ENCODE measurements at regions not wholly inside any gene's neighbourhood (a gene's known extent, or its start where the extent isn't known, plus 50 kb on each side); places are given as distances from the start of the nearest gene placed in this dataset.

GRCh38 chr5:34586117-34586885, 69.8 kb upstream of the RAI14 start (continued):
- TF ChIP-seq, protein P1, sequence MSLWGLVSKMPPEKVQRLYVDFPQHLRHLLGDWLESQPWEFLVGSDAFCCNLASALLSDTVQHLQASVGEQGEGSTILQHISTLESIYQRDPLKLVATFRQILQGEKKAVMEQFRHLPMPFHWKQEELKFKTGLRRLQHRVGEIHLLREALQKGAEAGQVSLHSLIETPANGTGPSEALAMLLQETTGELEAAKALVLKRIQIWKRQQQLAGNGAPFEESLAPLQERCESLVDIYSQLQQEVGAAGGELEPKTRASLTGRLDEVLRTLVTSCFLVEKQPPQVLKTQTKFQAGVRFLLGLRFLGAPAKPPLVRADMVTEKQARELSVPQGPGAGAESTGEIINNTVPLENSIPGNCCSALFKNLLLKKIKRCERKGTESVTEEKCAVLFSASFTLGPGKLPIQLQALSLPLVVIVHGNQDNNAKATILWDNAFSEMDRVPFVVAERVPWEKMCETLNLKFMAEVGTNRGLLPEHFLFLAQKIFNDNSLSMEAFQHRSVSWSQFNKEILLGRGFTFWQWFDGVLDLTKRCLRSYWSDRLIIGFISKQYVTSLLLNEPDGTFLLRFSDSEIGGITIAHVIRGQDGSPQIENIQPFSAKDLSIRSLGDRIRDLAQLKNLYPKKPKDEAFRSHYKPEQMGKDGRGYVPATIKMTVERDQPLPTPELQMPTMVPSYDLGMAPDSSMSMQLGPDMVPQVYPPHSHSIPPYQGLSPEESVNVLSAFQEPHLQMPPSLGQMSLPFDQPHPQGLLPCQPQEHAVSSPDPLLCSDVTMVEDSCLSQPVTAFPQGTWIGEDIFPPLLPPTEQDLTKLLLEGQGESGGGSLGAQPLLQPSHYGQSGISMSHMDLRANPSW (CRISPR knock-in tag; IDR thresholded peaks at IDR 0.05): no peak
- TF ChIP-seq SP1 (CRISPR knock-in tag; IDR thresholded peaks at IDR 0.05) (no peak), DACH1 (IDR thresholded peaks at IDR 0.05; ENCODE audit: partially characterized antibody) (no peak), THRAP3 (IDR thresholded peaks at IDR 0.05; ENCODE audit: borderline replicate concordance) (no peak), RBM25 (IDR thresholded peaks at IDR 0.05; ENCODE audit: low read depth, low read length, severe bottlenecking) (no peak), BACH1 (tag; IDR thresholded peaks at IDR 0.05) (no peak; the same call in 1 of the 2 replicates), FIP1L1 (IDR thresholded peaks at IDR 0.05; ENCODE audit: low read depth, low read length, poor library complexity, severe bottlenecking) (no peak), E2F5 (CRISPR knock-in tag; IDR thresholded peaks at IDR 0.05) (no peak), STAT5B (CRISPR knock-in tag; IDR thresholded peaks at IDR 0.05) (no peak), ATF1 (CRISPR knock-in tag; IDR thresholded peaks at IDR 0.05) (no peak), ATF1 (tag; IDR thresholded peaks at IDR 0.05) (no peak), POLR2A (conservative IDR thresholded peaks at IDR 0.05) (no peak), ZNF384 (IDR thresholded peaks at IDR 0.05; ENCODE audit: low read depth, low read length) (no peak), STAT5A (IDR thresholded peaks at IDR 0.05; ENCODE audit: borderline replicate concordance, low read length) (peak; percentile 26; the same call in 1 of the 2 replicates), NCOA2 (IDR thresholded peaks at IDR 0.05; ENCODE audit: partially characterized antibody in 2 of 2) (no peak)
- TF ChIP-seq, protein P2, sequence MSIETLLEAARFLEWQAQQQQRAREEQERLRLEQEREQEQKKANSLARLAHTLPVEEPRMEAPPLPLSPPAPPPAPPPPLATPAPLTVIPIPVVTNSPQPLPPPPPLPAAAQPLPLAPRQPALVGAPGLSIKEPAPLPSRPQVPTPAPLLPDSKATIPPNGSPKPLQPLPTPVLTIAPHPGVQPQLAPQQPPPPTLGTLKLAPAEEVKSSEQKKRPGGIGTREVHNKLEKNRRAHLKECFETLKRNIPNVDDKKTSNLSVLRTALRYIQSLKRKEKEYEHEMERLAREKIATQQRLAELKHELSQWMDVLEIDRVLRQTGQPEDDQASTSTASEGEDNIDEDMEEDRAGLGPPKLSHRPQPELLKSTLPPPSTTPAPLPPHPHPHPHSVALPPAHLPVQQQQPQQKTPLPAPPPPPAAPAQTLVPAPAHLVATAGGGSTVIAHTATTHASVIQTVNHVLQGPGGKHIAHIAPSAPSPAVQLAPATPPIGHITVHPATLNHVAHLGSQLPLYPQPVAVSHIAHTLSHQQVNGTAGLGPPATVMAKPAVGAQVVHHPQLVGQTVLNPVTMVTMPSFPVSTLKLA (conservative IDR thresholded peaks at IDR 0.05): no peak
- TF ChIP-seq, protein P3, sequence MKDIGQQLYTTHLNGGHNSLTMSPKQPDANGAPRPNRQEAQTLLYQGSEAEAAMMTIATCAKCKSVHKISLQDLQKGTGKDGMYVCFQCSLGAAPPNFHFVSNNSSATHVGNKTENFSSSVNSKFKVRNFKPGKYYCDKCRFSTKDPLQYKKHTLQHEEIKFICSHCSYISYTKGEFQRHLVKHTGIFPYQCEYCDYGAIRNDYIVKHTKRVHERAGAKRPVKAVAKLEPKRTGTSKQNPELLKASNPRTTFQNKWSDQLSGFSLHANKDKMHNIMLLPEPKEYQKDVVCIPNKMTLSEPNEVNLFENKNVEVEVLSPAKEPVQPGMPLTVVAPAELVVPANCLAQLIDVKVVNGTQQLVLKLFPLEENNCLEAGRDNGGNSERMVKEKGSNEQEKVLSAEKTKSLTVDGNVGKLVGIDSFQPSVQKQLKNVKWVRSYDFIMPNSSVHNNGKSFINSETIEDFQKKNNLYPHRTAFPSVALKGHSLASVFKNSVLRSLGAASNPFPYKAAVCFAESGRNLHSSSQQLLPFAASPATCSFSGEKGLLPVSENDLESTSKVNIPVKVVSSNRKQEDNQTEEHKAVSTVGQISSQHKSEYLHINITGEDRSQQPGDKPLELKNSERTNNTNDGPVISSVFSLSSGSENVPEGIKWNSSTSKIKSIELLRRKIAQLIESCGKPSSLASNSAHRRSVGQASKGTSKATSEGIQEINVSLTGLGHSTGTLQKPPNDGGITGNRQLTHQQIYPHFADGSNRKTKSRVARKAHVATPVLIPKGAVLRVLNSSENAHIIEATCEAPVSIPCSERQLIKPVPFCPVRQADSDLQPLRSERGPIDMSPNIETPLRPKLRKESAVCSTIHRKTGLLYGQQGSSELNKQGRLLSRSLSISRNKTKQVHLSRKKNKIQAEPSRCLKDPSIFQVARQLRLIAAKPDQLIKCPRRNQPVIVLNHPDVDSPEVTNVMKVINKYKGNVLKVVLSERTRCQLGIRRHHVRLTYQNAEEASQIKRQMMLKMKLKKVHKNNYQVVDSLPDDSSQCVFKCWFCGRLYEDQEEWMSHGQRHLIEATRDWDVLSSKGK (CRISPR knock-in tag; IDR thresholded peaks at IDR 0.05): no peak
- TF ChIP-seq, protein P4, sequence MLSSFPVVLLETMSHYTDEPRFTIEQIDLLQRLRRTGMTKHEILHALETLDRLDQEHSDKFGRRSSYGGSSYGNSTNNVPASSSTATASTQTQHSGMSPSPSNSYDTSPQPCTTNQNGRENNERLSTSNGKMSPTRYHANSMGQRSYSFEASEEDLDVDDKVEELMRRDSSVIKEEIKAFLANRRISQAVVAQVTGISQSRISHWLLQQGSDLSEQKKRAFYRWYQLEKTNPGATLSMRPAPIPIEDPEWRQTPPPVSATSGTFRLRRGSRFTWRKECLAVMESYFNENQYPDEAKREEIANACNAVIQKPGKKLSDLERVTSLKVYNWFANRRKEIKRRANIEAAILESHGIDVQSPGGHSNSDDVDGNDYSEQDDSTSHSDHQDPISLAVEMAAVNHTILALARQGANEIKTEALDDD (IDR thresholded peaks at IDR 0.05): no peak

Measured in K562 (cell line).